ENCODE measurements at regions not wholly inside any gene's neighbourhood (a gene's known extent, or its start where the extent isn't known, plus 50 kb on each side); places are given as distances from the start of the nearest gene placed in this dataset.

- no peak for TF ChIP-seq POLR2A (IDR thresholded peaks at IDR 0.05; ENCODE audit: low read depth, low read length)
- no peak for TF ChIP-seq TAF1 (IDR thresholded peaks at IDR 0.05; ENCODE audit: low read depth, low read length)
Observed at GRCh38 chr1:4075436-4076225, 175.6 kb upstream of the C1orf174 start.
